NCI-H526 (cell line): ENCODE measurements at regions not wholly inside any gene's neighbourhood (a gene's known extent, or its start where the extent isn't known, plus 50 kb on each side); places are given as distances from the start of the nearest gene placed in this dataset.
"Not testable (repeated sequence)": the region's sequence is repeated elsewhere in the genome, so short reads cannot be mapped to it uniquely, and the experiment has no call there.

Source experiments
- DNase-seq, 2 experiments: peaks; one replicate each; lab custom pipeline; 2025; lab: John Stamatoyannopoulos, UW

- DNase-seq = peak in 1 of 2 experiments; percentile 10
These were observed 289.9 kb upstream of the PRSS16 start for GRCh38 chr6:26957399-26958127.

GRCh38 chr6:26961236-26961635, 286.3 kb upstream of the PRSS16 start:
- DNase-seq = not testable (repeated sequence)

- no peak for DNase-seq
These were observed 245.1 kb upstream of the PRSS16 start for GRCh38 chr6:27002447-27002846.

GRCh38 chr6:27007020-27007419, 240.5 kb upstream of the PRSS16 start:
- DNase-seq = no peak

- DNase-seq = not testable (repeated sequence)
These were observed 238.9 kb upstream of the PRSS16 start for GRCh38 chr6:27008613-27009012.

GRCh38 chr6:27014053-27014452, 233.4 kb upstream of the PRSS16 start:
- DNase-seq = not testable (repeated sequence)

GRCh38 chr6:27016689-27017088, 230.8 kb upstream of the PRSS16 start:
- DNase-seq = no peak

GRCh38 chr6:27018401-27018800, 229.1 kb upstream of the PRSS16 start:
- not testable (repeated sequence) for DNase-seq

GRCh38 chr6:27019651-27020552, 227.6 kb upstream of the PRSS16 start:
- peak; percentile 81 to 91 for DNase-seq

- no peak for DNase-seq
These were observed 227.0 kb upstream of the PRSS16 start for GRCh38 chr6:27020553-27020880.

GRCh38 chr6:27023664-27024063, 223.8 kb upstream of the PRSS16 start:
- DNase-seq = no peak

- no peak for DNase-seq
These were observed 222.2 kb upstream of the PRSS16 start for GRCh38 chr6:27025351-27025750.

- DNase-seq = no peak
These were observed 221.1 kb upstream of the PRSS16 start for GRCh38 chr6:27026361-27026760.

GRCh38 chr6:27031302-27031701, 216.2 kb upstream of the PRSS16 start:
- no peak for DNase-seq

GRCh38 chr6:27038498-27038897, 209.0 kb upstream of the PRSS16 start:
- no peak for DNase-seq

GRCh38 chr6:27040244-27041042, 207.1 kb upstream of the PRSS16 start:
- DNase-seq = no peak

GRCh38 chr6:27043244-27043643, 204.3 kb upstream of the PRSS16 start:
- no peak for DNase-seq

- DNase-seq = not testable (repeated sequence)
These were observed 202.4 kb upstream of the PRSS16 start for GRCh38 chr6:27045131-27045530.

GRCh38 chr6:27047725-27048124, 199.8 kb upstream of the PRSS16 start:
- not testable (repeated sequence) for DNase-seq

GRCh38 chr6:27049863-27050781, 197.4 kb upstream of the PRSS16 start:
- no peak for DNase-seq

- not testable (repeated sequence) for DNase-seq
These were observed 195.3 kb upstream of the PRSS16 start for GRCh38 chr6:27052082-27052730.
